GM18907 (cell line): ENCODE measurements at regions not wholly inside any gene's neighbourhood (a gene's known extent, or its start where the extent isn't known, plus 50 kb on each side); places are given as distances from the start of the nearest gene placed in this dataset.
"Not testable (repeated sequence)": the region's sequence is repeated elsewhere in the genome, so short reads cannot be mapped to it uniquely, and the experiment has no call there.

ENCODE experiments used
- ATAC-seq: cut with Tn5 transposase; IDR thresholded peaks from one replicate; pipeline ENCODE4 v1.9.1; 2021; ENCODE audit warnings: mild to moderate bottlenecking, moderate library complexity; ENCODE audit not compliant: unreplicated experiment

DNA sequence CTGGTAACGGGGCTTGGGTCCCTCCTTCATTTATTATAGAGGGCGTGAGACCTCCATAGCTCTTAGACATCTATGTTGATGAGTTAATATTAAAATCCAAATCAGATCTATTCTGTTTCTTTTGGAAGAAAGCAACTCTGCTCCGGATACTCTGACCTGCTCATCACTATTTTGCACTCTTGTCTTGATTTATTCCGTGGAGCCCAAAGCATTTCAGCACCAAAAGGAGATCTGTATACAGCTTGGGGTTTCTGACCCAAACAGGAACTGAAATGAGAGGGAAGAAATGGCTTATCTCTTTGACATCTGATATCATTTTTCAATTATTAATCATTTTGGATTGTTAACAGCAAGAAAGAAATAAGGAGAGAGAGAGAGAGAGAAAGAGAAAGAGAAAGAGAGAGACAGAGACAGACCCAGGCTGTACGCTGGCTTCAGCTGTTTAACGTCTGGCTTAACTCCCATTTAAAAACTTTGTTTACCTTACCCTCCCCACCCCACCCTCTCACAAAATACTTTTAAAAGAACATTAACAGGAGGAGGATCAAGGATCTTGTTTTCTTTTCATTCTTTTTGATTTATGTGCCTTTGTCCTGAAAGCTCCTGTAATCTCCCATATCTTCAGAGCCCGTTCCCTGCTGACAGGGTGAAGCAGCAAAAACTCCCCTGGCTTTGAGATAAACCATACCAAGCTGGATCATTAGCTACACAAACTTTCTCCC, 231.4 kb upstream of the TUT7 start:
- ATAC-seq, result no peak

DNA sequence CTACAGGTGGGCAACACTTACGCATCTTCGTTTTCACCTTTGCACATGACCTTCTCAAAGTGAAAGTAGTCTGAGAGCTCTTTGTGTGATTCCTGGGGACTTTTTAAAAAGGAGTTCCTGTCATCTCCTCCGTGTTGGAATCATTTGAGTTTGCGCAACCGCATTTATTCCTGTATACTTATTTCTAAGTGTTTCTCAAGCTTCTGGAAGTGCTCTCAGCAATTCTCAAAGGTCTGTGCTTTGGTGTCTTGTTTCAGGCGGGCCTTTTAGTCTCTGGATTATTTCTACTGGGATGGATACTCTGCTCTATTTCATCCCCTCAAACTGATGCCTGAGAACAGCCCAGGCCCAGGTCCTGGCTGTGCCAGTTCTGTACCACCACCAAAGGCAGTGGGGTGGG, 226.5 kb upstream of the TUT7 start:
- ATAC-seq, result no peak

DNA sequence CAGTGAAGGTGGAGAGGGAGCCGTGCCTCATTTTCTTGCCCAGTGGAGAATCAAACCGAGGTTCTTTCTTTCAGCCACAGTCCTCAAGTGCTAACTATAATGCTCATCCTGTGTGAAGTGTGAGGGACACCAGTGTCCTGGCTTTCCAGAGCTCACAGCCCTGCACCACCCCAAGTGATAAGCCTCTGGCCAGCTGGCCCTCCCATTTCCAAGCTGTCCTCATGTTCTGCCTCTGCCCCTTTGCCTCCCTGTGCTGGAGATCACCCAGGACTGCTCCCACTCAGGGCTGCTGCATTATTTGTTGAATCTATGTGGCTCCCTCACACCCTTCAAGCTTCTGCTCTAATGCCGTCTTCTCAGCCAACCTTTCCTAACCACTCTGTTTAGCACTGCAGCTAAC, 224.5 kb upstream of the TUT7 start:
- no peak for ATAC-seq

DNA sequence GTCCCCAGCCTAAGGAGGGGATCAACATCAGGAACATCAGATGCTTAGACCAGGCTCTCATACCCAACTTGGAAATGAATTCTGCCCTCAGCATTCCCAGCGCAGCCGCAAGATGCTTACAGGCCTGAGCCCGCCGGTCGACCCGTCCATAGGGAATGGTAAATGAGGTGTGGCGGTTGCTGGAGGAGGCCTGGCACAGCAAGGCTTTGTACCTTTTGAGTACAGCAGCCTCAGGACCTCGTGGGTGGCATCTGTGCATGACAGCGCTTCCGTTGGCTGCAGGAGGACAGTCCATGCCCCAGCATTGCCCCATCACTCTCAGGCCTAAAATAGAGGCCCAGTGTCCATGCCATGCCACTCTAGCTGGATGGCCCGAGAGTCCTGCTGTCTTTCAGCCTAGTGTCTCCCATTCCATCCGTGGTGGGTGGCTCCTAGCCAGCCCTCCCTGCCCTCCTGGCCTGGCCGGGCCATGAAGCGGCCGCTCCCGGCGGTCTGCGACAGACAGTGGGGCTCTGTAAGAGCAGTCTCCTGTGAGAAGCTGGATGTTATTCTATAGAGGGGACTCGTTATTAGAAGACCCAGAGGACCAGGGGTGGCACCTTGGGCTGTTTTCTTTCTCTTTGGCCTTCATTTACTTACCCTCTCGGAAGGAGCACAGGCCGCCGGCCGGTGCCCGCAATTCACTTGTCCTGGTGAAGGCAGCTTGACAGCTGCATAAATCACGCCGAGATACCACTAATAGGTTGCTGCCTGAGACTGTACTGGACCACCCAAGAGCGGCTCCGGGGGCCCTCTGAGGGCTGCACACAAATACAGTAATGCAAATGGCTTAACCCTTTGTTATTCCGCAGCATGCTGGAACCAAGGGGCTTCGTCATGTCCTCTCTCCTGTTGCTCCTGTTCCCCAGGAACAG, 223.5 kb upstream of the TUT7 start:
- no peak for ATAC-seq

DNA sequence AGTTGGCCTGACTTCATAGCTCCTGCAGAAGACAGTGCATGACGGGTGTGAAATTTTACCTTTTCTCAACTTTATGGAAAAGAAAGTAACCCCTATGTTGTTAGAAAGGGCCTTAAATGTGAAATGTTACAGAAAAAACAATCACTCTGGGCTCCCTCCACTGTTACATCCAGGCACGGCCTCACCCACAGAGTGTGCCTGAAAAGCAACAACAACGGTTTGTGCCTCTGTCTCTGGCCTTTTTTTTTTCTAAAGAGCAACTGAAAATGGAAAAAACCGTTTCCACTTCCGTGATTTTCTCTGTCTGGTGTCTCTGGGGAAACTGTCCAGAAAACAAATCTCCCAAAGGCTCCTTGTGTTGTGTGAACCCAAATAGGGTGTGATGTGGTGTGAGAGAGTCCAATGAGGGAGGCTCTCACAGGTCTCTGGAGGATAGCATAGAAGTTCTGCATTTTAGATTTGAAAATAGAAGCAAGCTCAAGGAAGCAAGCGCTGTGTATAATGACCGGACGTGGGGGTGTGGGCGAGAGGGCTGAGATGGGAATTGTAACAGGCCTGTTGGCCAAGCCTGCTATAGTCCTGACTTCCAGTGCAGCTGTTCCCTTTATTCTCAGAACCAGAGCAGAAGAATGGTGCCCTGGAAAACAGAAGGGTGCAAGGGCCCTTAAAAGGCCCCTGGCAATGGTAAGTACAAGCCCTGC, 221.8 kb upstream of the TUT7 start:
- ATAC-seq, result no peak

DNA sequence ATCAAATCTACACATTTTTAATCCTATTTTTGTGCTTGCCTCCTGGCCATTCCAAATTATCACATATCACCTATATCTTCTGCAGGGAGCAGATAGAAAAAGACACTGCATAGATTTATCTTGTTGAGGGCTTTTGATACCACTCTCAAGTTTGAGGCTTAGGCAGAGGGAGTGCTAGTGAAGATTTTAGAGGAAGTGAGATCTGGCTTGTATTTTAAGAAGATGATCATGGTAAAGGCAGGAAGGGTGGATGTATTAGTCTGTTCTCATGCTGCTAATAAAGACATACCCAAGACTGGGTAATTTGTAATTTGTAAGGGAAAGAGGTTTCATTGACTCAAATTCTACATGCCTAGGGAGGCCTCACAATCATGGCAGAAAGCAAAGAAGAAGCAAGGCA, 220.9 kb upstream of the TUT7 start:
- ATAC-seq, result no peak

DNA sequence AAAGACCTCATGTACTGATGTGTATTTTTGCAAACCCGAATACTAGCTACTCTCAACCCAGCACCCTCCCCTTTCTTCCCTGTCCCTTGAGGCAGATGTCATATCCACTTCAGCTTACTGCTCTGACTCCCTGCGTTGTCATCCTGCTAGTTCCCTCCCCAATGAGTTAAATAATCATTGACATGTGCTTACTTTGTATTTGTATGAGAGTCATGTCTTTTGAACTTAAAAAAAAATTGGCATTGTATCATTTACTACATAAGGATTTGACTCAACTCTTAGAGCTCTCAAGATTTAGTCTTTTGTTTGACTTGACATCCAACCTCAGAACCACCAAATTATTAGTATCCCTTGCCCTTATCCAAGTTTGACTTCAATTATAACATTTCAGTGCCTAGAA, 219.7 kb upstream of the TUT7 start:
- ATAC-seq, result no peak

DNA sequence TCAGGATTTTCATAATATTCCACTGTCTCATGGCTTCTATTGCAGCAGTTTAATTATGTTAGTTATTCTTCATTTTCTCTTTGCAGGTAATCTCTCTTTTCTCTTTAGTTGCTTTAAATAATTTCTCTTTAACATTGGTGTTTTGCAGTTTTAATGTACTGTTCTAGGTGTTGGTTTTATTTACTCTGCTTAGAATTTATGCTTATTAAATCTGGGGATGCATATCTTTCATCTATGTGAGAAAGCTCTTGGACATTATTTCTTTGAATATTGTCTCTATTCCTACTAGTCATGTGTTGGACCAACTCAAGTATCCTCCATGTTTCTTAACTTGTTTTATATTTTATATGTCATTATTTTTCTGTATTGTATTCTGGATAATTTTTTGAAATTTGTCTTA, 218.7 kb upstream of the TUT7 start:
- no peak for ATAC-seq

DNA sequence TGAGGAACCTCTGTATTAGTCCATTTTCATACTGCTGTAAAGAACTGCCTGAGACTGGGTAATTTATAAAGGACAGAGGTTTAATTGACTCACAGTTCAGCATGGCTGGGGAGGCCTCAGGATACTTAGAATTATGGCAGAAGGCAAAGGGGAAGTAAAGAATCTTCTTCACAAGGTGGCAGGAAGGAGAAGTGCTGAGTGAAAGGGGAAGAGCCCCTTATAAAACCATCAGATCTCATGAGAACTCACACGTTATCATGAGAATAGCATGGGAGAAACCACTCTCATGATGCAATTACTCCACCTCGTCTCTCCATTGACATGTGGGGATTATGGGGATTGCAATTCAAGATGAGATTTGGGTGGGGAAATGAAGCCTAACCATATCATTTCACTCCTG, 211.4 kb upstream of the TUT7 start:
- ATAC-seq, result not testable (repeated sequence)

DNA sequence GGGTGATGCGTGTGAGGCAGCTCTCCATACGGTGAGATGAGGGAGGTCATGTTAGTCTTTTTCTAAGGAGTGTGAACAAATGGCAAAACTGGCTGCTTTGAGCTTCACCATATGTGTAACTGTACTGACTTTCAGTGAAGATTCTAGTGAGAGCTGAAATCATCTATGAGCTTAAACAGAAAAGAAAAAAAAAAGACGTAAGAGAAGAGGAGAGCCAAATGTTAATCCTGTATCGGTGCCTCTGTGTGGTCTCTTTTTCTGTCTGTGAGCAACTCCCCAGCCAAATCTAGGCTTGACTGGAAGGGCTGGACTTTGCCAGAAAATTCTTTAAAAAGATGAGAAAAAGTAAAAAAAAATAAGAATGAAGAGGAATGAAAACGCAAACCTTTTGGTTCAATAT, 209.7 kb upstream of the TUT7 start:
- ATAC-seq, result no peak

DNA sequence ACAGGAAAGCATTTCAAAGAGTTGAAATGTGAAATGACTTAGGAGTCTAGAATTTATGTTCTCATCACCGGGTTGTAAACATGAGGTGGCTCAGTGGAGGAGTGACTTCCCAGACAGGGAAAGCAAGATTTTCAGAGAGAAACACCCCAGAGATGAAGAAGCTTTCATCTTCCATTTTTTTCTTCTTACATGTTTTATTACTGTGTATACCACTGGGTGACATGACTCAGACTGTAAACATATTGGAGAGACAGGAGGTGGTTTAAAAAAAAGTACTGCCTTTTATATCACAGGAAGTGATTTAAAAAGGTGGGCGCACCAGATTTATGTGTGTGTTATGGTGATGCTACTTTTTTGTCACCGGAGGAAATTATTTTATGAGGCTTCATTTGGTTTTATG, 209.1 kb upstream of the TUT7 start:
- no peak for ATAC-seq

DNA sequence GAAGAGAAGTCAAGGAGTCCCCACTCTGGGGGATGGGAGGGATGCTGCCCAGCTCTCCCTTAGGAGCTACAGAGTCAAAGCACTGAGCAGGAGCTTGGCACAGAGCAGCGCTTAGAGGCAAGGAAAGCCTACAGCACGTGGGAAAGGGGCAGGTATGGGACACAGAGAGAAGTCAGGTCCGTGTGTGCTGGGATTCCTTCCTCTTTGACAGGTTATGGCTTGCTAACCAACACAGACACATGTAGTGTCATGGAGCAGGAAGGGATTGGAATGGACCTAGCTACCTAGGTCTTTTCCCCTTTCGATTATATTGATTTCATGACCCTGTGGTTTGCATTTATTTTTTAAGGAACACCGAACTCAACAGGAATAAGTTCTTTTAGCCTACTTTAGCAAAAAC, 208.5 kb upstream of the TUT7 start:
- no peak for ATAC-seq

DNA sequence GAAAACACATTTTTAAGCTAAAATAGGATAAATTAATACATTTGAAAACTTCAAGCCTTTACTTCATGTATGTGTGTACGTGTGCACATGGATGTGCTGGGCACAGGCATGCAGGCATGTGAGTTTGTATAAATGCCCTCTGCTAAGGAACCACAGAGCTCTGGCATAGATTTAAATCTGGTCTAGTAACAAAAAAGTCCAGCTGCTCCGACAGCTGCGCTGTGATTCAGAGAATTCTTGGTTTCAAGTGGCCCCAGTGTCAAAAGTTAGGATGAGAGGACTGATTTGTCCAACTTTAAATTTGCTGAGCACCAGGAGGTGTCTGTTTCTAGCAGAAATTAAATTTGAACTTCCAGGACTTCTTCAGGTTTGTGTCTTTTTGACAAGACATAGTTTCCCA, 203.7 kb upstream of the TUT7 start:
- ATAC-seq, result no peak

DNA sequence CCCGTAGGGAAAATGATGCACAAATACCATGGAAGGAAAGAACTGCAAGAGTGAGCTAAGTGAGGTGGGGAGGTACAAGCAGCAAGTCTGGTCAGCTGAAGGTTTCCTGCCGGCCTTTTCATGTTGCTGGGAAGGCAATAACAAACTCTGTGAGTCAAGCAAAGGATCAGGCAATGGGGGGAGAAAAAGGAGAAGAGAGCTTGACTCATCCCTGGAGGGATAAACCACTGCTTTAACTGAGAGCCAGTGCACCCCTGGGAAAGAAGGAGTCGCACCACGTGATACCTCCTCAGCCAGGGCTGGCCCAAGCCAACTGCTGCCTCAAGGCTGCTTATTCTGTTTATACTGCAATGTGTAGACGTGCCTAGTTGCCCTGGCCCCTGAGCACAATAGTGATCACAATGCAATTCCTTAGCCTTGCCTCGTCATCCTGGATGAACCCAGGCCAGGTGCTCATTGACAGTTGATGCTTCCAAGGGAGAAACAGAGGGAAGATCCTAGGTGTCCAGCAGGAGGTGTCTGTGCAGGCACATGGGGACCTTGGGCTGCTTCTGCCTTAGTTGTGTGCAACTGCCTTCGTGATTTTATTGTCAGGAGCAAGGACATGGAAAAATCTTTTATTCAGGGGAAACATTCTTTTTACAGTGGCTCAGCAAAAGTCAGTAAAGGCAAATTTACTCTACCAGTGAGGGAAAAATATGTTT, 203.0 kb upstream of the TUT7 start:
- ATAC-seq, result no peak

DNA sequence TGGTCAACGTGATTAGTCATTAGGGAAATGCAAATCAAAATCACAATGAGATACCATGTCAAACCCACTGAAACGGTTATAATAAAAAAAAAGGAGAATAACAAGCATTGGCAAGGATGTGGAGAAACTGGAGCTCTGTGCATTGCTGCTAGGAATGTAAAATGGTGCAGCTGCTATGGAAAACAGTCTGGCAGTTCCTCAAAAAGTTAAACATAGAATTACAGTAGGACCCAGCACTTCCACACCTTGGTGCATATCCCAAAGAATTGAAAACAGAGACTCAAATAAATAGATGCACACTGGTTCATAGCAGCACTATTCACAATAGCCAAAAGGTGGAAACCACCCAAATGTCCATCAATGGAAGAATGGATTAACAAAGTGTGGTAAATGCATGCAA, 201.5 kb upstream of the TUT7 start:
- ATAC-seq, result no peak

DNA sequence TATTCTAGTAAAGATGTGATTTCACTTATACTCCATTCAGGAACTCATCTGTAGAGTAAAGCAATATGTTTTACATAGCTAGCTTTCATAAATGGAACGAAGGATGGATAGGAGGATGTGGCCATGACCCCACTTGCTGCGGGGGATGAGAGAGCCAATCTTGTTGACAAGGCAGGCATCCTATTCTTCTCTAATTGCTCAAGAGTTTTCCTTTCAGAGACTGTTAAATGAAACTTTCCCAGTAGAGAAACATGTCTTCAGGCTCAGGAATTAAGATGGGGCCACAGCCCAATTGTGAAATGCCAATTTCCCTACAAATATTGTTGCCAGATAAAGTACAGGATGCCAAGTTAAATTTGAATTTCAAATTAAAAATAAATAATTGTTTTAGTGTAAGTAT, 196.2 kb upstream of the TUT7 start:
- ATAC-seq, result no peak

DNA sequence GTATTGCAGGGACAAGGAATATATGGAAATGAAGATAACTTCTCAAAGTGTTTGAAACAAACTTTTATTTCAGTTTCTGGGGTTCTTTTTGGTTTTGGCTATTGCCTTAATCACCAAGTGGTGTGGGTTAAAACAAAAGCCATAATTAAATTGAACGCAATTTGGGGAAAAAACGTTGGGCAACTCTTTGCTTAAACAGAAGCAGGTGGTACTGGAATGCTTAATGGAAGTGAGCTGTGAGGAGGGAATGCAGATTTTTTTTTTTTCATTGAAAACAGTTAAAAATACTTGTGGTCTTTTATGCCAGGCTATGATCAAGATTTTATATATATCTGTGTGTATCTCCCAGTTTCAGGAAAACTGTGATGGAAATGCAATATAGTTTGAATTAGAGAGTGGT, 195.7 kb upstream of the TUT7 start:
- ATAC-seq, result no peak

DNA sequence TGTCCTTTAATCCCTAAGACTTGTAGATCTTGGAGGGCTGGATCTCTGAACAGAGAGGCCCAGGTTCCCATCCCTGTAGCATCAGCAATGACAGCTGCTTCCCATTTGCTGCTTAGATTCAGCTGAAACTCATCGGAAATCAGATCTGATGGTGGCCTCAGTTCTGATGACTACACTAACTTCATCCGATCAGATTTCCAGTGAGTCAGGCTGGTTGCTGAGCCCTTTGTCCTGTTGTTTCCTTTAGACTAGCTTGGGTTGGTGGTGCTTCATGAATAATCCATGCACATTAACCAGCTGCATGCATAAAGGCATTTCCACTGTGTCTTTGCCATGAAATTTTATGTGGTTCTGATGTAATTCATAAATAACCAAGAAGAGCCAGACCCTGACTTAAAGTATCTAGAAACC, 195.2 kb upstream of the TUT7 start:
- ATAC-seq, result no peak

DNA sequence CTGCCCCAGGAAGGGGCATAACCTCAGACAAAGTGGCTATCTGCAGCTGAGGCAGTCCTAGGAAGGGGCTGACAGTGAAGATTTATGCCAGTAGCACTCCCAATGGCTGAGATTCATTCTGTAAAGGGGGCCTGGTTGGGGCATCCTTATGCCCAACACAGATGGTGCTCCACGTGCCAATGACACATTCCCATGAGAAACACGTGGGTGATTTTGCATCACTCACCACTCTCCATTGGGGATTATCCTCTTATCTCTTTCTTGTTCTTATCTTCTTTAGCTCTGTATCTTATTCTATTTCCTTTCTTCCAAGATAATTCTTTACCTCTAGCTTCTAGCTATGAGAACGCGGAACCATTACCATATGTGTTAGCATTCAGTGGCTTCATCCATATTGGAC, 194.0 kb upstream of the TUT7 start:
- no peak for ATAC-seq

DNA sequence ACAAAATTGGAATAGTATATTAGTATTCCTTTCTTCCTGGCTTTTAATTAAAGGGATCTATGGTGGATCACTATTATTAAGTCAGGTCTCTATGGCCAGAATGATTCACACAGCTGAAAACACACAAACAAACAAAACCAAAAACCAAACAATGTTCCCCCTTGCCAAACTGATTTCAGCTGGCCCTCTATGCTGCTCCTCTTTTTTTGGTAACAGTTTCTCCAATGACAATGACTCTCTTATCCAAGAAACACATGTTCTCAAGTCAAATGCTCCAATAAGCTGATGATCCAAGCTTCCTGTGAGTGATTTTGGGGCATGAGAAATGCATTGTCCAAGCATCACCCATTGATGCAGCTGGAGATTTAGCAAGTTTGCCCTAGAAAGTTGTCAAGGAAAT, 193.4 kb upstream of the TUT7 start:
- ATAC-seq, result no peak

DNA sequence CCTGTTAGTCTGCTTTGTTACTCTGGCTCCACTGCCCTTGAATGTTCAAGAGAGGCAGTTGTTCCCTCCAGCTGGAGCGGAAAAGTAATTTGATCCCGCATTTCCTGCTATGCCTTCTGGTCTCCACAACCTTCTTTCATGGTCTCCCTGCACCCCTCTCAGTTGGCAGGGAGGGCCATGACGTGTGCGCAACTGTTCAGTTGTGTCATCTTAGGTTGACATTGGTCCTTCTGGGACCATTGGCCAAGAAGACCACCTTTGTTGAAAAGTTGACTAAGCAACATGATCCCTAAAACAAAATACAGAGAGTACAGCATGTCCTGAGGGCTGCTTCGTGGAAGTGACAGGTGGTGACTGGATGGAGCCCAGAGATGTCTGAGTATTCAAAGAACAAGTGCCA, 192.5 kb upstream of the TUT7 start:
- no peak for ATAC-seq
